DMS 273 (cell line): ENCODE measurements at regions not wholly inside any gene's neighbourhood (a gene's known extent, or its start where the extent isn't known, plus 50 kb on each side); places are given as distances from the start of the nearest gene placed in this dataset.

Experiments
- DNase-seq: peaks from one replicate; lab custom pipeline; 2025; ENCODE audit not compliant: unreplicated experiment; lab: John Stamatoyannopoulos, UW

- DNase-seq: no peak
Observed at GRCh38 chr1:232484856-232485255, 145.1 kb downstream of the SIPA1L2 start.

- DNase-seq: no peak
Observed at GRCh38 chr1:232483826-232484225, 146.1 kb downstream of the SIPA1L2 start.

DNA sequence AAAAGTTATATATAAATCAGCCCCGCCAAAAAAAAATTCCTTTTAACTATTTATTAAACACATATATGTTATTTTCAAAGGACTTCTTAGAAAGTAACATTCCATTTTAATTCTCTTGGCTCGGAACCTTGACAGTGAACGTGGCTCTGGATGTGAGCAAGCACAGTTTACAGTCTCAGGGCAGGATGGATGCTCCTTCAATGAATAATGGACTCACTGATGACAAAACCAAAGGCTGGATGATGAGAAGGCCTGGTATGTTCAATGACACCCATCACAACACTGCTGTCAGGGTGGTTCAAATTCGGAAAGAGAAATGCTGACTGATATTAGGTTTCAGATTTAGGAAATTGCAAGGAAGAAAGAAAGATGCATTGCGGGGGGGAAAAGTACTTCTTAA is 148.8 kb downstream of the SIPA1L2 start:
- DNase-seq: no peak

GRCh38 chr1:232477728-232478127 is 152.2 kb downstream of the SIPA1L2 start:
- DNase-seq: no peak

- no peak for DNase-seq
Observed at GRCh38 chr1:232476538-232476950, 153.4 kb downstream of the SIPA1L2 start.

GRCh38 chr1:232474826-232475225 is 155.1 kb downstream of the SIPA1L2 start:
- DNase-seq: no peak

DNA sequence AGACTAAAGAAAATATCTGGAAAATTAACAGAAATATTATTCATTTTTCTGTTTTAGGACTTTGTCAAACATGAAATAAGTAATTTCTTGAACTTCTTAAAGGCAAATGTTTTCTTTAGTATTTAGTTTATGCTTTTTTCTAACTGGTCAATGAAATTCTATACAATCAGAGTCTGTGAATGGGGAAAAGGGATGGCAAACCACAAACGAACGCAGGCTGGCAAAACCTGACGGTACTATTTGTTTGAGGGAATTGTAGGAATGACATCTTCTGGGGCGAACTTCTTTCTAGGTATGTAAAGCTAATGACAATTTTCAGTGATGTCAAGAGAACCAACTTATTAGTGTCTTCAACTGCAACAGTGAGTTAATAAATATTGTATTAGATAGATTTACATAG is 156.0 kb downstream of the SIPA1L2 start:
- no peak for DNase-seq

- no peak for DNase-seq
Observed at GRCh38 chr1:232473324-232473723, 156.6 kb downstream of the SIPA1L2 start.

- no peak for DNase-seq
Observed at GRCh38 chr1:232472485-232473041, 157.4 kb downstream of the SIPA1L2 start.

GRCh38 chr1:232471250-232471649 is 158.7 kb downstream of the SIPA1L2 start:
- no peak for DNase-seq

DNA sequence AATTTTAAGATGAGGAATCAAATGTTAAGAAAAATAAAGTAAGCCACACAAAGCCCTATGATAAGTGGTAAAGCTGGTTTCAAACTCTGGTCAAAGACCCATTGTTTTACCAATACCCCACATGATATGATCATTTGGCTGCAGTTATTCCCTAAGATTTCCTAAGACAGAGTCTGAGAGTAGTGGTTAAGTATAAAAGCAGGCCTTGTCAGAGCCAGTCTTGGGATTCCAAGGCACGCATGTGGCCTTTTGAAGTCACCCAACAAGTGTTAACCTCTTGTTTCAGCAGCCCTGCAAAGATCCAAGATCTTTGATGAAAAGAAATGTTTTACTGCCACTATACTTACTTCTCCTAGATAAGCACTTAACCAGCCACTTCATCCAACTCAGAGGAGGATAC is 159.2 kb downstream of the SIPA1L2 start:
- DNase-seq: no peak

- no peak for DNase-seq
Observed at GRCh38 chr1:232468249-232468648, 161.7 kb downstream of the SIPA1L2 start.

DNA sequence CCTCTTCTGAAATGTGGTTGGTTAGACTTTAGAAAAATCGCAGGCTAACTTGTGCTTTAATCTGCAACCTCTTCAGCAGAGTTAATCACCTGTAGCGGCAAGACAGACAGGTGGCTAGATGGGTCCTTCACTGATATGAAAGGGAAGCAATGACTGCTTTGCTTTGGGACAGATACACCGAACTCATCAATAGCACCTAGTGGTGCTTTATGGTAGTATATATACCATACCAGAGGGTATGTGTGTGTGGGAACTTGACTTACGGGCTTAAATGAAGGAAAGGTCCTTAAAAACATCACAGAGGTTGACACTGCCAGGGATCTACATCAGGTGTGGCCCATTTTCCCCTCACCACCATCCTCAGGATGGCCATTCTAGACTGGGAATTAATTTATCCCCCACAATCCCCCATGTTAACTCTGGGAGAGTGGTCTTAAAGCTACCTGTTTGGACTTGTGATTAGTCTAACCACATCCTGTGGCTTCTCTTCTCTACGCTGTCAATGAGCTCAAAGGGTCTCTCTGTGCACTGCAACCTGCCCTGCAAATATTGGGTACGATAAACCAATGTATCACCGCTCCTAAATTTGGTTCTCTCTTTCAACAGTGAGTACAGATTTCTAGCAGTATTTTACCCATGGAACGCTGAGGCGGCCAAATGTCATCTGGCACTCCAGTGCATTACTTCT is 162.7 kb downstream of the SIPA1L2 start:
- no peak for DNase-seq

DNA sequence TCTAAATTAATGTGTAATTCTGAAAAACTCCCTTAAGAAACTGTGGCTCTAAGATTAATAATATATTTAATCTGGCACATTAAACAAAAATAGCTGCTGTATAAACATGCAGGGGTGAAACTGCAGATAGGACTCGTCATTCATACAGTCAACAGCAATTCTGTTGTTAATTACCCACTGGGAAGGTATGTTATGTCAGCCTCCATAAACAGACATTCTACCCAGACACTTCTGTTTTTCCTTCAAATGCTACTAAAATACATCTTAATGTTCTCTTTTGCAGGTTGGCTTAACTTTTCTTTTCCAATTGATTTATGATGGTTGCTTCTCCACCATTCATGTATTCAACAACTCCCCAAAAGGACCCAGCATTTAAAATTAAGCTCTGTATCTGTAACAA is 165.6 kb downstream of the SIPA1L2 start:
- no peak for DNase-seq

GRCh38 chr1:232463225-232463624 is 166.7 kb downstream of the SIPA1L2 start:
- DNase-seq: peak; percentile 42

- peak; percentile 24 for DNase-seq
Observed at GRCh38 chr1:232462213-232462612, 167.7 kb downstream of the SIPA1L2 start.

DNA sequence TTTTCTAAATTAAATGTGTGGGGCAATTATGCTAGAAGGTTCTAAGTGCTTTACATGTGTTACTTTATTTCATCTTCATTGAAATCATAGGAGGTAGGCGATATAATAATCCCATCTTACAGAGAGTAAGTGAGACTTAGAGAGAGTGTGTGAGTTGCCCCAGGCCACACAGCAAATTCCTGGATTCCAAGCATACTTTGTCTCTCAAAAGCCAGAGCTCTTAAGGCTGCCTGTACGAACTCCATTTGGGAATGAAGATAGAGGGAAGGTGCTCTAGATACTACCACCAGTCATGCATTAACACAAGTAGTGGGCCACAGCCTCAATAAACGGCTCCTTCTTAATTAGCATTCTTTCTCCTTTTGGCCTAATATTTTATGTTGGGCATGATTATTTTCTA is 170.1 kb downstream of the SIPA1L2 start:
- no peak for DNase-seq

- no peak for DNase-seq
Observed at GRCh38 chr1:232459087-232459486, 170.8 kb downstream of the SIPA1L2 start.

DNA sequence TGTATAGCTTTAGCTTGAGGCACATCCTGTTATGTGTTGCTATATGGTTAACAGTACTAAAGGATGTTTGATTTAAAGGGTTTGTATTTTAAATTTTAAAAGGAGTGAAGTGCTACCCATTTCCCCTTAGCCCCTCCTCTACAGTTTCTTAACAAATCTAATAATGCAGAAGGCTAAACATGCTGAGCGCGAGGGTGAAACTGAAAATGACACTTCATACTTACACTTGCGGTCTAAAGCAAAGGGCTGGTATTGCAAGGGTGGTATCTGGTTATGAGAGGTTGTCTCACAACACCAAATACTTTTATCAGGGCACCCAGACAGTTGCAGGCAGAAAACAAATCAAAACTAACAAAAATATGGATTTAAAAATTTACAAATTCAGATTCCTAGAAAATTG is 172.3 kb downstream of the SIPA1L2 start:
- DNase-seq: no peak

GRCh38 chr1:232456714-232457113 is 173.2 kb downstream of the SIPA1L2 start:
- no peak for DNase-seq

- no peak for DNase-seq
Observed at GRCh38 chr1:232454227-232454886, 175.6 kb downstream of the SIPA1L2 start.

- DNase-seq: no peak
Observed at GRCh38 chr1:232452736-232453440, 177.0 kb downstream of the SIPA1L2 start.
